HepG2 (cell line): ENCODE measurements at regions not wholly inside any gene's neighbourhood (a gene's known extent, or its start where the extent isn't known, plus 50 kb on each side); places are given as distances from the start of the nearest gene placed in this dataset.

ENCODE experiments used
- KLF13 ChIP-seq: sonication (generic); formaldehyde crosslinking; IDR thresholded peaks from 2 replicates; pipeline ENCODE4 v1.4.0; 2020; ENCODE audit warnings: mild to moderate bottlenecking, missing genetic modification reagents
- MATR3 ChIP-seq: sonication (generic); formaldehyde crosslinking; IDR thresholded peaks from 2 replicates; pipeline ENCODE4 v1.4.0; 2020; ENCODE audit warnings: missing genetic modification reagents
- PHF21A ChIP-seq: sonication (generic); formaldehyde crosslinking; IDR thresholded peaks from 2 replicates; pipeline ENCODE4 v1.5.0; 2020; ENCODE audit warnings: mild to moderate bottlenecking, missing genetic modification reagents
- SMYD3 ChIP-seq: sonication (generic); formaldehyde crosslinking; IDR thresholded peaks from 2 replicates; pipeline ENCODE4 v1.8.1; 2023; ENCODE audit warnings: mild to moderate bottlenecking, missing genetic modification reagents
- TOPORS ChIP-seq: sonication (generic); formaldehyde crosslinking; IDR thresholded peaks from 2 replicates; pipeline ENCODE4 v1.8.0; 2023; ENCODE audit warnings: mild to moderate bottlenecking, missing genetic modification reagents
- USF2 ChIP-seq, 2 experiments: sonication (generic) in 1 of 2; formaldehyde crosslinking in 1 of 2; IDR thresholded peaks; 2 replicates each; pipeline versions ENCODE4 v1.5.1 to v1.6.1; 2011 to 2020; ENCODE audit warnings: borderline replicate concordance in 1 of 2, low read depth in 1 of 2, low read length in 1 of 2, mild to moderate bottlenecking in 1 of 2, missing genetic modification reagents in 1 of 2, moderate library complexity in 1 of 2
- ZNF562 ChIP-seq: sonication (generic); formaldehyde crosslinking; IDR thresholded peaks from 2 replicates; pipeline ENCODE4 v1.8.0; 2022; ENCODE audit warnings: missing genetic modification reagents, borderline replicate concordance
- ZNF570 ChIP-seq: sonication (generic); formaldehyde crosslinking; IDR thresholded peaks from 2 replicates; pipeline ENCODE4 v1.4.0; 2020; ENCODE audit warnings: mild to moderate bottlenecking, missing genetic modification reagents, borderline replicate concordance
- ZNF616 ChIP-seq: sonication (generic); formaldehyde crosslinking; IDR thresholded peaks from 2 replicates; pipeline ENCODE4 v1.5.0; 2020; ENCODE audit warnings: low read depth, mild to moderate bottlenecking, missing genetic modification reagents
- ZNF883 ChIP-seq: sonication (generic); formaldehyde crosslinking; IDR thresholded peaks from 2 replicates; pipeline ENCODE4 v1.5.1; 2020; ENCODE audit warnings: mild to moderate bottlenecking, missing genetic modification reagents; ENCODE audit errors: not compliant biosample characterization
- TF ChIP-seq, protein P1 (sequence below): sonication (generic); formaldehyde crosslinking; IDR thresholded peaks from 2 replicates; pipeline ENCODE4 v1.5.0; 2020; ENCODE audit warnings: missing genetic modification reagents, mild to moderate bottlenecking, borderline replicate concordance
- TF ChIP-seq, protein P2 (sequence below): sonication (generic); formaldehyde crosslinking; IDR thresholded peaks from 2 replicates; pipeline ENCODE4 v1.8.1; 2022; ENCODE audit warnings: low read depth, mild to moderate bottlenecking, missing genetic modification reagents
- TF ChIP-seq, protein P3 (sequence below): sonication (generic); formaldehyde crosslinking; IDR thresholded peaks from 2 replicates; pipeline ENCODE4 v1.5.1; 2020; ENCODE audit warnings: mild to moderate bottlenecking, missing genetic modification reagents, borderline replicate concordance
- TF ChIP-seq, protein P4 (sequence below): sonication (generic); formaldehyde crosslinking; IDR thresholded peaks from 2 replicates; pipeline ENCODE4 v1.4.0; 2020; ENCODE audit warnings: missing genetic modification reagents

- TF ChIP-seq, protein P1, sequence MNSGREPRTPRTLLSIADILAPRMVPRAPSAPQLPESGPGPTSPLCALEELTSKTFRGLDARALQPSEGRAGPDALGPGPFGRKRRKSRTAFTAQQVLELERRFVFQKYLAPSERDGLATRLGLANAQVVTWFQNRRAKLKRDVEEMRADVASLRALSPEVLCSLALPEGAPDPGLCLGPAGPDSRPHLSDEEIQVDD (CRISPR knock-in tag) = peak; percentile 37; the same call in 1 of the 2 replicates
- TF ChIP-seq TOPORS (CRISPR knock-in tag) = peak; percentile 94
- no peak for TF ChIP-seq ZNF616 (CRISPR knock-in tag)
- no peak for TF ChIP-seq ZNF562 (CRISPR knock-in tag)
- TF ChIP-seq USF2 (IDR thresholded peaks at IDR 0.05; ENCODE audit: low read depth, low read length) = no peak
- no peak for TF ChIP-seq USF2 (CRISPR knock-in tag; IDR thresholded peaks at IDR 0.05; ENCODE audit: borderline replicate concordance)
- TF ChIP-seq, protein P2, sequence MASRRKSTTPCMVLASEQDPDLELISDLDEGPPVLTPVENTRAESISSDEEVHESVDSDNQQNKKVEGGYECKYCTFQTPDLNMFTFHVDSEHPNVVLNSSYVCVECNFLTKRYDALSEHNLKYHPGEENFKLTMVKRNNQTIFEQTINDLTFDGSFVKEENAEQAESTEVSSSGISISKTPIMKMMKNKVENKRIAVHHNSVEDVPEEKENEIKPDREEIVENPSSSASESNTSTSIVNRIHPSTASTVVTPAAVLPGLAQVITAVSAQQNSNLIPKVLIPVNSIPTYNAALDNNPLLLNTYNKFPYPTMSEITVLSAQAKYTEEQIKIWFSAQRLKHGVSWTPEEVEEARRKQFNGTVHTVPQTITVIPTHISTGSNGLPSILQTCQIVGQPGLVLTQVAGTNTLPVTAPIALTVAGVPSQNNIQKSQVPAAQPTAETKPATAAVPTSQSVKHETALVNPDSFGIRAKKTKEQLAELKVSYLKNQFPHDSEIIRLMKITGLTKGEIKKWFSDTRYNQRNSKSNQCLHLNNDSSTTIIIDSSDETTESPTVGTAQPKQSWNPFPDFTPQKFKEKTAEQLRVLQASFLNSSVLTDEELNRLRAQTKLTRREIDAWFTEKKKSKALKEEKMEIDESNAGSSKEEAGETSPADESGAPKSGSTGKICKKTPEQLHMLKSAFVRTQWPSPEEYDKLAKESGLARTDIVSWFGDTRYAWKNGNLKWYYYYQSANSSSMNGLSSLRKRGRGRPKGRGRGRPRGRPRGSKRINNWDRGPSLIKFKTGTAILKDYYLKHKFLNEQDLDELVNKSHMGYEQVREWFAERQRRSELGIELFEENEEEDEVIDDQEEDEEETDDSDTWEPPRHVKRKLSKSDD (CRISPR knock-in tag) = no peak
- TF ChIP-seq, protein P3, sequence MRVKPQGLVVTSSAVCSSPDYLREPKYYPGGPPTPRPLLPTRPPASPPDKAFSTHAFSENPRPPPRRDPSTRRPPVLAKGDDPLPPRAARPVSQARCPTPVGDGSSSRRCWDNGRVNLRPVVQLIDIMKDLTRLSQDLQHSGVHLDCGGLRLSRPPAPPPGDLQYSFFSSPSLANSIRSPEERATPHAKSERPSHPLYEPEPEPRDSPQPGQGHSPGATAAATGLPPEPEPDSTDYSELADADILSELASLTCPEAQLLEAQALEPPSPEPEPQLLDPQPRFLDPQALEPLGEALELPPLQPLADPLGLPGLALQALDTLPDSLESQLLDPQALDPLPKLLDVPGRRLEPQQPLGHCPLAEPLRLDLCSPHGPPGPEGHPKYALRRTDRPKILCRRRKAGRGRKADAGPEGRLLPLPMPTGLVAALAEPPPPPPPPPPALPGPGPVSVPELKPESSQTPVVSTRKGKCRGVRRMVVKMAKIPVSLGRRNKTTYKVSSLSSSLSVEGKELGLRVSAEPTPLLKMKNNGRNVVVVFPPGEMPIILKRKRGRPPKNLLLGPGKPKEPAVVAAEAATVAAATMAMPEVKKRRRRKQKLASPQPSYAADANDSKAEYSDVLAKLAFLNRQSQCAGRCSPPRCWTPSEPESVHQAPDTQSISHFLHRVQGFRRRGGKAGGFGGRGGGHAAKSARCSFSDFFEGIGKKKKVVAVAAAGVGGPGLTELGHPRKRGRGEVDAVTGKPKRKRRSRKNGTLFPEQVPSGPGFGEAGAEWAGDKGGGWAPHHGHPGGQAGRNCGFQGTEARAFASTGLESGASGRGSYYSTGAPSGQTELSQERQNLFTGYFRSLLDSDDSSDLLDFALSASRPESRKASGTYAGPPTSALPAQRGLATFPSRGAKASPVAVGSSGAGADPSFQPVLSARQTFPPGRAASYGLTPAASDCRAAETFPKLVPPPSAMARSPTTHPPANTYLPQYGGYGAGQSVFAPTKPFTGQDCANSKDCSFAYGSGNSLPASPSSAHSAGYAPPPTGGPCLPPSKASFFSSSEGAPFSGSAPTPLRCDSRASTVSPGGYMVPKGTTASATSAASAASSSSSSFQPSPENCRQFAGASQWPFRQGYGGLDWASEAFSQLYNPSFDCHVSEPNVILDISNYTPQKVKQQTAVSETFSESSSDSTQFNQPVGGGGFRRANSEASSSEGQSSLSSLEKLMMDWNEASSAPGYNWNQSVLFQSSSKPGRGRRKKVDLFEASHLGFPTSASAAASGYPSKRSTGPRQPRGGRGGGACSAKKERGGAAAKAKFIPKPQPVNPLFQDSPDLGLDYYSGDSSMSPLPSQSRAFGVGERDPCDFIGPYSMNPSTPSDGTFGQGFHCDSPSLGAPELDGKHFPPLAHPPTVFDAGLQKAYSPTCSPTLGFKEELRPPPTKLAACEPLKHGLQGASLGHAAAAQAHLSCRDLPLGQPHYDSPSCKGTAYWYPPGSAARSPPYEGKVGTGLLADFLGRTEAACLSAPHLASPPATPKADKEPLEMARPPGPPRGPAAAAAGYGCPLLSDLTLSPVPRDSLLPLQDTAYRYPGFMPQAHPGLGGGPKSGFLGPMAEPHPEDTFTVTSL (CRISPR knock-in tag) = no peak; the same call in 1 of the 2 replicates
- TF ChIP-seq KLF13 = no peak
- TF ChIP-seq, protein P4, sequence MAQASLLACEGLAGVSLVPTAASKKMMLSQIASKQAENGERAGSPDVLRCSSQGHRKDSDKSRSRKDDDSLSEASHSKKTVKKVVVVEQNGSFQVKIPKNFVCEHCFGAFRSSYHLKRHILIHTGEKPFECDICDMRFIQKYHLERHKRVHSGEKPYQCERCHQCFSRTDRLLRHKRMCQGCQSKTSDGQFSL (CRISPR knock-in tag) = peak; percentile 49; the same call in 1 of the 2 replicates
- TF ChIP-seq MATR3 (CRISPR knock-in tag) = no peak
- no peak for TF ChIP-seq ZNF570 (CRISPR knock-in tag)
- peak; percentile 65 for TF ChIP-seq ZNF883 (CRISPR knock-in tag)
- TF ChIP-seq SMYD3 (CRISPR knock-in tag) = peak; percentile 78; the same call in 1 of the 2 replicates
- 0 out of 2 replicates have a peak, but pooled peaks have one; percentile 41 for TF ChIP-seq PHF21A
Observed at GRCh38 chr2:134120733-134121630, 132.9 kb upstream of the MGAT5 start (continued).
